Endodermal cell (in vitro differentiated cells): ENCODE measurements at regions not wholly inside any gene's neighbourhood (a gene's known extent, or its start where the extent isn't known, plus 50 kb on each side); places are given as distances from the start of the nearest gene placed in this dataset.

ENCODE experiments used
- DNase-seq: peaks from one replicate; pipeline ENCODE4 v3.0.0-alpha.2; 2017
- H3K27ac ChIP-seq: 2 replicates; pipeline ENCODE4 v1.5.1; 2013; ENCODE audit warnings: mild to moderate bottlenecking, low read depth, low read length, moderate library complexity
- H3K27me3 ChIP-seq: 2 replicates; pipeline ENCODE4 v1.6.1; 2013; ENCODE audit warnings: mild to moderate bottlenecking, low read length, moderate library complexity; ENCODE audit not compliant: insufficient read depth, control insufficient read depth, poor library complexity, severe bottlenecking
- H3K36me3 ChIP-seq: 2 replicates; pipeline ENCODE4 v1.7.0; 2013; ENCODE audit warnings: mild to moderate bottlenecking, low read length, moderate library complexity; ENCODE audit not compliant: control insufficient read depth, insufficient read depth
- H3K4me1 ChIP-seq: one replicate; pipeline ENCODE4 v1.7.0; 2013; ENCODE audit warnings: low read length; ENCODE audit not compliant: control insufficient read depth, insufficient read depth
- H3K4me3 ChIP-seq: 2 replicates; pipeline ENCODE4 v1.5.1; 2013; ENCODE audit warnings: mild to moderate bottlenecking, low read length, moderate library complexity
- H3K9ac ChIP-seq: 2 replicates; pipeline ENCODE4 v1.6.1; 2013; ENCODE audit warnings: mild to moderate bottlenecking, low read length, moderate library complexity; ENCODE audit not compliant: poor library complexity, severe bottlenecking; ENCODE audit errors: extremely low read depth
- H3K9me3 ChIP-seq: 2 replicates; pipeline ENCODE4 v1.6.1; 2013; ENCODE audit warnings: mild to moderate bottlenecking, low read length, moderate library complexity; ENCODE audit not compliant: control insufficient read depth
- H3K27ac Mint-ChIP-seq: 2 replicates; pipeline ENCODE4 v1.8.0; 2020; ENCODE audit warnings: mixed read lengths
- H3K27me3 Mint-ChIP-seq: 2 replicates; pipeline ENCODE4 v1.8.0; 2021; ENCODE audit warnings: mild to moderate bottlenecking, mixed read lengths; ENCODE audit not compliant: insufficient read depth
- H3K36me3 Mint-ChIP-seq: 2 replicates; pipeline ENCODE4 v1.8.0; 2020; ENCODE audit warnings: low read depth, mixed read lengths
- H3K4me1 Mint-ChIP-seq: 2 replicates; pipeline ENCODE4 v1.8.0; 2020; ENCODE audit warnings: mixed read lengths
- H3K4me3 Mint-ChIP-seq: 2 replicates; pipeline ENCODE4 v1.8.0; 2020; ENCODE audit warnings: mild to moderate bottlenecking, moderate library complexity, mixed read lengths
- H3K9me3 Mint-ChIP-seq: 2 replicates; pipeline ENCODE4 v1.8.0; 2020; ENCODE audit warnings: mild to moderate bottlenecking, mixed read lengths
- WGBS, 2 experiments: methylation state at CpG; one replicate each; pipeline versions ENCODE4 v1.1.5 to v1.1.7; 2013; ENCODE audit warnings: missing lambda C conversion rate in 2 of 2, mixed read lengths in 1 of 2; ENCODE audit not compliant: insufficient coverage in 1 of 2, insufficient read length in 1 of 2; 5-methylcytosine and 5-hydroxymethylcytosine counted together
- TF ChIP-seq, protein P1 (sequence below): fragments of 200-600 bp; sonication (generic); conservative IDR thresholded peaks from 2 replicates; pipeline ENCODE4 v1.5.0; 2021; ENCODE audit warnings: antibody characterized with exemption, mild to moderate bottlenecking

DNA sequence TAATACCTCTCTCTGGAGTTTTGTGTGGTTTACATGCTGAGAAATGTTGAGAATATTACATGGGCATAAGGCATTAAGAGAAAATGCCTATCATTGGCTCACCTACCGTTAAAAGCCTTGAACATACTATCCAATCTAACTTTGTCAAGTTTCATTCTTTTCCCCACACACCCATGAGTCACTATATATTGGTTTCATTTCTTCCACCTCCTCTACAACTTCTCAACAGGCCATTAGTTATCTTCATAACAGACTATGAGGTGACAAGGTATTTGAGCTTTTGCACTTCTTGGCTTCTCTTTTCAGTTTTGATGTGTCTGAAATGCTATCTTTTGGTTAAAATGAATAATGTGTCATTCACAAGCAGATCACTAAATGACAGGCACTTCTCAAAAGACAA, 288.0 kb downstream of the KCNN2 start:
- Mint-ChIP-seq H3K27ac (no peak overlapping the region), H3K27me3 (peaks cover 1% of the 10 kb centered on the region), H3K4me3 (no peak overlapping the region), H3K36me3 (no peaks in the 10 kb centered on the region), H3K9me3 (peaks cover 3% of the 10 kb centered on the region), H3K4me1 (peaks cover 5% of the 10 kb centered on the region)
- H3K4me3 ChIP-seq: no peak overlapping the region
- H3K9ac ChIP-seq: no peak overlapping the region
- no peak overlapping the region for H3K27ac ChIP-seq
- DNase-seq: no peak
- no peaks in the 10 kb centered on the region for H3K36me3 ChIP-seq
- TF ChIP-seq, protein P1, sequence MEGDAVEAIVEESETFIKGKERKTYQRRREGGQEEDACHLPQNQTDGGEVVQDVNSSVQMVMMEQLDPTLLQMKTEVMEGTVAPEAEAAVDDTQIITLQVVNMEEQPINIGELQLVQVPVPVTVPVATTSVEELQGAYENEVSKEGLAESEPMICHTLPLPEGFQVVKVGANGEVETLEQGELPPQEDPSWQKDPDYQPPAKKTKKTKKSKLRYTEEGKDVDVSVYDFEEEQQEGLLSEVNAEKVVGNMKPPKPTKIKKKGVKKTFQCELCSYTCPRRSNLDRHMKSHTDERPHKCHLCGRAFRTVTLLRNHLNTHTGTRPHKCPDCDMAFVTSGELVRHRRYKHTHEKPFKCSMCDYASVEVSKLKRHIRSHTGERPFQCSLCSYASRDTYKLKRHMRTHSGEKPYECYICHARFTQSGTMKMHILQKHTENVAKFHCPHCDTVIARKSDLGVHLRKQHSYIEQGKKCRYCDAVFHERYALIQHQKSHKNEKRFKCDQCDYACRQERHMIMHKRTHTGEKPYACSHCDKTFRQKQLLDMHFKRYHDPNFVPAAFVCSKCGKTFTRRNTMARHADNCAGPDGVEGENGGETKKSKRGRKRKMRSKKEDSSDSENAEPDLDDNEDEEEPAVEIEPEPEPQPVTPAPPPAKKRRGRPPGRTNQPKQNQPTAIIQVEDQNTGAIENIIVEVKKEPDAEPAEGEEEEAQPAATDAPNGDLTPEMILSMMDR: no peak
- H3K4me1 ChIP-seq: no peaks in the 10 kb centered on the region
- WGBS, 2 experiments: 80 to 91% methylated on average over 1 of the region's 1 CpG
- no peaks in the 10 kb centered on the region for H3K9me3 ChIP-seq
- H3K27me3 ChIP-seq: no peaks in the 10 kb centered on the region

GRCh38 chr5:114648940-114649339, 287.1 kb downstream of the KCNN2 start:
- DNase-seq: no peak
- peaks cover 5% of the 10 kb centered on the region for H3K4me1 Mint-ChIP-seq
- H3K9me3 ChIP-seq: peaks cover 8% of the 10 kb centered on the region
- WGBS, 2 experiments: 90% methylated on average over 2 of the region's 2 CpGs; no CpG with 5 or more reads in 1 of the 2 experiments
- no peak overlapping the region for H3K27ac Mint-ChIP-seq
- H3K27me3 Mint-ChIP-seq: no peaks in the 10 kb centered on the region
- H3K4me3 ChIP-seq: no peak overlapping the region
- H3K4me1 ChIP-seq: no peaks in the 10 kb centered on the region
- H3K4me3 Mint-ChIP-seq: no peak overlapping the region
- no peaks in the 10 kb centered on the region for H3K27me3 ChIP-seq
- no peak overlapping the region for H3K27ac ChIP-seq
- H3K36me3 ChIP-seq: no peaks in the 10 kb centered on the region
- no peak overlapping the region for H3K9ac ChIP-seq
- H3K36me3 Mint-ChIP-seq: no peaks in the 10 kb centered on the region
- peaks cover 10% of the 10 kb centered on the region for H3K9me3 Mint-ChIP-seq
- TF ChIP-seq, protein P1: no peak

GRCh38 chr5:114644576-114644975, 282.7 kb downstream of the KCNN2 start:
- Histone ChIP-seq H3K27me3 (no peaks in the 10 kb centered on the region), H3K4me3 (no peak overlapping the region), H3K4me1 (no peaks in the 10 kb centered on the region), H3K9ac (no peak overlapping the region), H3K27ac (no peak overlapping the region), H3K36me3 (no peaks in the 10 kb centered on the region), H3K9me3 (peaks cover 10% of the 10 kb centered on the region)
- Mint-ChIP-seq H3K27me3 (no peaks in the 10 kb centered on the region), H3K9me3 (peaks cover 32% of the 10 kb centered on the region), H3K4me3 (no peak overlapping the region), H3K36me3 (no peaks in the 10 kb centered on the region), H3K27ac (no peak overlapping the region), H3K4me1 (no peaks in the 10 kb centered on the region)
- TF ChIP-seq, protein P1: no peak
- no peak for DNase-seq
